Endothelial cell of umbilical vein (primary cell): ENCODE measurements at regions not wholly inside any gene's neighbourhood (a gene's known extent, or its start where the extent isn't known, plus 50 kb on each side); places are given as distances from the start of the nearest gene placed in this dataset.

Source experiments
- BruUV-seq: library from RNA; stranded (reverse); fragments of 400-500 nt; replicated peaks from 2 replicates; lab custom pipeline; 2021; lab: Mats Ljungman, UMichigan
- CTCF ChIA-PET: fragments of 300-600, 350-600 bp; sonication (Branson Sonifier 250); formaldehyde crosslinking; loops from one replicate; lab custom pipeline; 2021; ENCODE audit warnings: antibody characterized with exemption, inconsistent platforms; lab: Charles Lee
- POLR2A ChIA-PET: fragments of 300-600, 350-600 bp; sonication (Branson Sonifier 250); formaldehyde crosslinking; loops from one replicate; lab custom pipeline; 2021; ENCODE audit warnings: antibody characterized with exemption, inconsistent platforms; lab: Charles Lee
- DNase-seq: peaks from one replicate; pipeline ENCODE4 v3.0.0-alpha.2; 2011; ENCODE audit warnings: low read depth, low spot score
- FAIRE-seq: peaks from 2 replicates; lab custom pipeline; 2011; peaks lifted over from hg19 to GRCh38; lab: Jason Lieb, UNC
- H2AFZ ChIP-seq: 2 replicates; pipeline ENCODE4 v1.6.0; 2012; ENCODE audit warnings: low read depth, low read length, control low read depth, inconsistent platforms
- H3K27ac ChIP-seq: 2 replicates; pipeline ENCODE4 v1.5.1; 2011; ENCODE audit warnings: low read depth, mild to moderate bottlenecking, control low read depth, low read length, moderate library complexity; ENCODE audit not compliant: insufficient read depth
- H3K27me3 ChIP-seq, 2 experiments: 2 replicates each; pipeline versions ENCODE4 v1.6.0 to v1.6.1; 2011; ENCODE audit warnings: low read length in 2 of 2, mixed read lengths in 1 of 2; ENCODE audit not compliant: control insufficient read depth in 2 of 2, insufficient read depth in 2 of 2
- H3K36me3 ChIP-seq, 2 experiments: 2 replicates in 1 of 2; 3 replicates in 1 of 2; pipeline ENCODE4 v1.5.1; 2011; ENCODE audit warnings: low read length in 2 of 2, mild to moderate bottlenecking in 1 of 2, moderate library complexity in 1 of 2; ENCODE audit not compliant: control insufficient read depth in 2 of 2, insufficient read depth in 2 of 2; ENCODE audit errors: extremely low read depth in 1 of 2
- H3K4me1 ChIP-seq: 3 replicates; pipeline ENCODE4 v1.5.1; 2011; ENCODE audit warnings: mild to moderate bottlenecking, low read length; ENCODE audit not compliant: control insufficient read depth, insufficient read depth; ENCODE audit errors: extremely low read depth
- H3K4me2 ChIP-seq: 2 replicates; pipeline ENCODE4 v1.6.1; 2011; ENCODE audit warnings: low read length, control low read depth, mixed read lengths; ENCODE audit not compliant: insufficient read depth
- H3K4me3 ChIP-seq, 3 experiments: fragments of 200-600 bp in 1 of 3; sonication (generic), shearing (Covaris generic) in 1 of 3; replicated peaks in 1 of 3; 2 replicates each; pipeline ENCODE4 v1.5.1; 2011 to 2016; ENCODE audit warnings: control low read depth in 3 of 3, low read length in 3 of 3, mild to moderate bottlenecking in 2 of 3, inconsistent platforms in 1 of 3, low read depth in 1 of 3, moderate library complexity in 1 of 3; ENCODE audit not compliant: insufficient read depth in 1 of 3
- H3K79me2 ChIP-seq: 2 replicates; pipeline ENCODE4 v1.6.0; 2012; ENCODE audit warnings: low read length, inconsistent platforms; ENCODE audit not compliant: control insufficient read depth, insufficient read depth
- H3K9ac ChIP-seq: replicated peaks from 2 replicates; pipeline ENCODE3; 2011; ENCODE audit warnings: low read length, control low read depth; ENCODE audit not compliant: insufficient read depth; ENCODE audit errors: extremely low read depth
- H3K9me1 ChIP-seq: replicated peaks from 3 replicates; pipeline ENCODE4 v1.6.0; 2011; ENCODE audit warnings: mild to moderate bottlenecking, low read length; ENCODE audit not compliant: control insufficient read depth, insufficient read depth; ENCODE audit errors: extremely low read depth
- H3K9me3 ChIP-seq: replicated peaks from 2 replicates; pipeline ENCODE4 v1.5.1; 2012; ENCODE audit warnings: low read length, inconsistent platforms; ENCODE audit not compliant: control insufficient read depth, insufficient read depth
- H4K20me1 ChIP-seq: replicated peaks from 2 replicates; pipeline ENCODE3; 2011; ENCODE audit warnings: mild to moderate bottlenecking, low read length; ENCODE audit not compliant: control insufficient read depth, insufficient read depth; ENCODE audit errors: extremely low read depth
- CTCF ChIP-seq, 2 donors: IDR thresholded peaks; 1 replicate in 1 of 2; 2 replicates in 1 of 2; pipeline ENCODE4 v1.5.1; 2011; ENCODE audit warnings: low read length in 2 of 2, mild to moderate bottlenecking in 2 of 2, moderate library complexity in 2 of 2, control low read depth in 1 of 2, inconsistent platforms in 1 of 2, low read depth in 1 of 2; ENCODE audit not compliant: insufficient read depth in 1 of 2; ENCODE audit errors: extremely low read depth in 1 of 2
- EZH2 ChIP-seq: IDR thresholded peaks from 2 replicates; pipeline ENCODE4 v1.6.1; 2012; ENCODE audit warnings: borderline replicate concordance, low read depth, mild to moderate bottlenecking, moderate library complexity, low read length, inconsistent platforms; ENCODE audit not compliant: severe bottlenecking
- FOS ChIP-seq: IDR thresholded peaks from 2 replicates; pipeline ENCODE4 v1.6.1; 2011; ENCODE audit warnings: mild to moderate bottlenecking, low read length, moderate library complexity, borderline replicate concordance; ENCODE audit not compliant: insufficient read depth
- GATA2 ChIP-seq: IDR thresholded peaks from 2 replicates; pipeline ENCODE4 v1.7.0; 2011; ENCODE audit warnings: low read depth, mild to moderate bottlenecking, moderate library complexity, mixed read lengths, low read length; ENCODE audit not compliant: insufficient read length, insufficient read depth
- JUN ChIP-seq: IDR thresholded peaks from 2 replicates; pipeline ENCODE4 v1.6.1; 2011; ENCODE audit warnings: borderline replicate concordance, low read depth; ENCODE audit not compliant: insufficient read length, insufficient read depth
- MAX ChIP-seq: IDR thresholded peaks from 2 replicates; pipeline ENCODE4 v1.6.1; 2011; ENCODE audit not compliant: insufficient read depth, insufficient read length
- MYC ChIP-seq: IDR thresholded peaks from one replicate; pipeline ENCODE4 v1.6.1; 2011; ENCODE audit warnings: mild to moderate bottlenecking, low read depth, low read length
- POLR2A ChIP-seq: IDR thresholded peaks from 2 replicates; pipeline ENCODE4 v1.6.1; 2012; ENCODE audit warnings: low read depth, mild to moderate bottlenecking, control low read depth, low read length
- POLR2AphosphoS5 ChIP-seq: IDR thresholded peaks from 2 replicates; pipeline ENCODE4 v1.6.1; 2012; ENCODE audit warnings: low read depth, mild to moderate bottlenecking, control low read depth, low read length, moderate library complexity; ENCODE audit not compliant: insufficient read depth
- dilution Hi-C: fragments of 300-500 bp; cut with MboI; formaldehyde crosslinking; loops from one replicate; pipeline ENCODE4 v1.15.0; 2019; ENCODE audit warnings: low sequenced_read_pairs; ENCODE audit not compliant: extremely low pct_ligation_motif_present
- intact Hi-C: fragments of 100-400 bp; cut with micrococcal nuclease; formaldehyde crosslinking; loops from one replicate; pipeline ENCODE4 v1.10.0; 2022

- no peaks in the 10 kb centered on the region for H3K9me1 ChIP-seq
- no peak overlapping the region for H3K4me3 ChIP-seq
- no peaks in the 10 kb centered on the region for H3K27me3 ChIP-seq
- no peaks in the 10 kb centered on the region for H3K79me2 ChIP-seq
- no peak for FAIRE-seq
- intact Hi-C loops (no loop called here), dilution Hi-C loops (no loop called here)
- H3K9me3 ChIP-seq = no peaks in the 10 kb centered on the region
- no peaks in the 10 kb centered on the region for H3K36me3 ChIP-seq
- H3K4me1 ChIP-seq = no peaks in the 10 kb centered on the region
- H4K20me1 ChIP-seq = no peaks in the 10 kb centered on the region
- ChIA-PET POLR2A (no interaction called here), CTCF (no interaction called here)
- no peak for DNase-seq
- no peak overlapping the region for H3K4me2 ChIP-seq
- TF ChIP-seq EZH2 = no peak
- TF ChIP-seq CTCF (IDR thresholded peaks at IDR 0.05; ENCODE audit: extremely low read depth in 1 of 2, insufficient read depth in 1 of 2, low read depth in 1 of 2, low read length in 2 of 2) = no peak
- TF ChIP-seq MAX = no peak
- no peak for TF ChIP-seq GATA2
- TF ChIP-seq MYC = no peak
- no peak for TF ChIP-seq JUN
- TF ChIP-seq POLR2A = no peak
- no peak for TF ChIP-seq POLR2AphosphoS5
- no peak for TF ChIP-seq FOS
- H3K9ac ChIP-seq = no peak overlapping the region
- no peak overlapping the region for H3K27ac ChIP-seq
- no TSS peak for BruUV-seq
- no peak overlapping the region for H2AFZ ChIP-seq
Observed at GRCh38 chr2:78908973-78909372, 116.5 kb upstream of the REG3G start.
